ENCODE measurements at regions not wholly inside any gene's neighbourhood (a gene's known extent, or its start where the extent isn't known, plus 50 kb on each side); places are given as distances from the start of the nearest gene placed in this dataset.

DNA sequence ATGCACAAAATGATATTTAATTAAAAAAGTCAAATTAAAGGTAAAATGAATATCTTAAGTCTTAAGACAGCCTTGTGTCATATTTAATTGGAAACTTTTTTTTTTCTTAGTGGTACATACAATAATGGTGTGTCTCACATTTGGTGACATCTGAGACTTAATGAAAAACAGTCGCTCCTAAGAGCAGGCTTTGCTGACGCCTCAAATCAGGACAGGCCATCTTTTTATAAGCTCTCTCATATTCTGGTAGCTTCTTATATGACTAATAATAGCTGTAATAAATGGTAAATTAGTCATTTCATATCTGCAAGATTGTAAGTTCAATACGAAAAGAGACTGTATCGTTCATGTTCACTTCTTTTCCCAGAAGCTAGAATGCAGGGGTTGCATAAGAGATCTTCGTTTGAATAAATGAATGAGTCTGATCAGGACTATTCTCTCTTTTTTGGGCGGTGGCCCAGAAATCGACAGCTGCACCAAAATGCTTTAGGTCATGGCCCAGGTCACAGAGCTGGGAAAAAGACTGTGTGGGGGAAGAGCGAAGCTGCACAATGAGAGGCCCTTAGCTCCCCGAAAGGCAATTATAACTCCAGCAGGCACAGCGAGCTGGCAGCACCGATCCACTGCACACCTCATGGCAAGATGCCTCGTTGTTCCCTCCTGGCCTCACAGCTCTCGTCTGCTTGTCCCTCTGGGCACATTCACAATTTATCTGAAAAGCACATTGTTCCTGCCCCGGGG, 69.4 kb downstream of the NRN1 start:
- TF ChIP-seq, protein P1, sequence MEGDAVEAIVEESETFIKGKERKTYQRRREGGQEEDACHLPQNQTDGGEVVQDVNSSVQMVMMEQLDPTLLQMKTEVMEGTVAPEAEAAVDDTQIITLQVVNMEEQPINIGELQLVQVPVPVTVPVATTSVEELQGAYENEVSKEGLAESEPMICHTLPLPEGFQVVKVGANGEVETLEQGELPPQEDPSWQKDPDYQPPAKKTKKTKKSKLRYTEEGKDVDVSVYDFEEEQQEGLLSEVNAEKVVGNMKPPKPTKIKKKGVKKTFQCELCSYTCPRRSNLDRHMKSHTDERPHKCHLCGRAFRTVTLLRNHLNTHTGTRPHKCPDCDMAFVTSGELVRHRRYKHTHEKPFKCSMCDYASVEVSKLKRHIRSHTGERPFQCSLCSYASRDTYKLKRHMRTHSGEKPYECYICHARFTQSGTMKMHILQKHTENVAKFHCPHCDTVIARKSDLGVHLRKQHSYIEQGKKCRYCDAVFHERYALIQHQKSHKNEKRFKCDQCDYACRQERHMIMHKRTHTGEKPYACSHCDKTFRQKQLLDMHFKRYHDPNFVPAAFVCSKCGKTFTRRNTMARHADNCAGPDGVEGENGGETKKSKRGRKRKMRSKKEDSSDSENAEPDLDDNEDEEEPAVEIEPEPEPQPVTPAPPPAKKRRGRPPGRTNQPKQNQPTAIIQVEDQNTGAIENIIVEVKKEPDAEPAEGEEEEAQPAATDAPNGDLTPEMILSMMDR (conservative IDR thresholded peaks at IDR 0.05), result no peak
- no peak overlapping the region for H3K27ac ChIP-seq

DNA sequence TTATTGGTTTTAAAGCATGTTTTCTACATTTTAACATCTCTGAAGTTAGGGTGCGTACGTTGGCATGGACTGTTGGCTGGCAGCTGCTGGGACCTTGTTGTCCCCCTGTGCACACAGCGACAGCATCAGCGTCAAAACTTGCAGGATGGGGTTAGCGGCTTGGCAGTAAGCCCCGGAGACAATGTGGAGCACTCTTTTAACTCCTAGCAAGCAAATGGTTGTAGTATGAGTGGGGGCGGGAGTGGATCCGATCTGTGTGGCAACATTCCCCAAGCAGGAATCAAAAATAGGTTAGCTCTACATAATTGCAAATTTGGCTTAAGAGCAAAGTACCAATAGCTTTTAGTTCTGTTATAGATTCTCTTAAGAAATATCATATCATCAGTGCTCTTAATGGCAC, 70.1 kb downstream of the NRN1 start:
- H3K27ac ChIP-seq, result no peak overlapping the region
- TF ChIP-seq, protein P1 (conservative IDR thresholded peaks at IDR 0.05), result no peak

DNA sequence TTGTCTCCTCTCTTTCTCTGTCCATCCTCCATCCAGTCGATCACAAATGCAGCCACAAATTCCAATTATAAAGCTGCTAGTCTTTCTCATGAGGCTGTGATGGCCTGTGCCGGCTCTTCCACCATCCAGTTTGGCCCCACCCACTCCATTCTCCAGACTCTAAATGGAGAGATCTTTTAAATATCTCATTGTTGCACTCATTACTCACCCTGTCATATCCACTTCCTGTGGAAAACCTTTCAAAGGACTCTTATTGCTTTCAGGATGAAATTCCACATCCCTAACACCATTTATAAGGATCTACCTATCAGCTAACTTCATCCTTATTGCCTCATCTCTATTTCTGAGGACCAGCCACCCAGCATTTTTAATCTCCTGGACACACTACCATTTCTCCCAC, 70.6 kb downstream of the NRN1 start:
- no peak overlapping the region for H3K27ac ChIP-seq
- TF ChIP-seq, protein P1 (conservative IDR thresholded peaks at IDR 0.05), result no peak

DNA sequence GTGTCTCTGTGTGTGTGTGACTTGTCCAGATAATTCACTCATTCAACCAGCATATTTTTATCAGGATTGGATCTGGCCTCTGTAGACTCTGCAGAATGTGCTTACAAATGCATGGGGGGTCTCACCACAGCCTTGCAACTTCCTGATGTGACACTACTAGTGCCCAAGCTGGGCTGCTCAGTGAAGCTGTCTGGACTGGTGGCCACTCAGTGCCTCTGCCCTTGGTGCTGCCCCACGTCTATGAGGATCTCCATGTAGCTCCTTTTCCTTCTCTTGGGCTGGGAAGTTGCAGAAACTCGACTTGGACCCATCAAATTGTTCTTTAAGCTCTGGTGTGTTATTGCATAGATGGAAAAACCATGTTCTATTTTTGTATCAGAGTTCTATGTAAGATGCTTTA, 75.8 kb downstream of the NRN1 start:
- no peak overlapping the region for H3K27ac ChIP-seq
- TF ChIP-seq, protein P1 (conservative IDR thresholded peaks at IDR 0.05), result no peak

DNA sequence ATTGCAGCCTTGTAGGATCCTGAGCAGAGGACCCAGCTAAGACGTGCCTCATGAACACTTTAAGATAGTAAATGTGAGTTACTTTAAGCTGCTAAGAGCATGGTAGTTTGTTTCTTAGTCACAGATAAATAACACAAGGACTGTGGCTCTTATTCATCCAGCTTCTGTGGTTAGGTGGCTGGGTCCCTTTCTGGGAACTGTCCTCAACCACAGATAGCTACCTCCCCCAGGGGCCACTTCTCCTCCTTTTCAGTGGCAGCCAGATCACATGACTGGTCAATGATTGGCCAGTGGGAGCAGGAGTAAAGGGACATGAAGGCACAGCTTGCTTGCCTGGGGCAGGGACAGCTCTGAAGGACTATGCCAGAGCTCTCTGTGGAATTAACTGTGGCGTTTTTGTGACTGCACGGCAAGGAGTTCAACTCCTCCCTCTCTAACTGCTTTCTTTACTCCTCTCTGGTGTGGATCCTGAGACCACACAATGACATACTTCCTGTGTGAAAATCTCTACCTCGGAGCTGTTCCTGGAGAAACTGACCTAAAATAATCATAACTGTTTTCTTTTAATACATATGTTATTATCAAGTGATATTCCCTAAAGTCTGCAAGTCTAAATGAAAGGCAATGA, 76.5 kb downstream of the NRN1 start:
- H3K27ac ChIP-seq, result no peak overlapping the region
- TF ChIP-seq, protein P1 (conservative IDR thresholded peaks at IDR 0.05), result no peak

DNA sequence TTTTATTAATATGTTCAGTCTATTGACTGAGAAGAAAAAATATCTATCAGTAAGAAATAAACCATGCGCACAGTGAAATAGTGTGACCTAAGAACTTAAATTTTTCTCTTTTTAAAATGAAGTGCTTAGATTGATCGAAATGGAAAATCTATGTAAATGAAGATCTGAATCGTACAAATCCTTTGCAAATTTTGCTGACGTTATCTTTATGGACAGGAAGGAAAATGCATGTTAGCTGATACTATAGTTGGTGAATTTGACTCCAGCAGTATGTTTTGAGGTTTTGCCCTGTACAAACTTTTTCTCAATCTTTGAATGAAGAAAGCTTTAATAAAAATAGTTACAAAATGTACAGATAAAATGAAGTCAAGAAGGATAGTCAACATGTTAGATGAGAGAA, 82.9 kb downstream of the NRN1 start:
- TF ChIP-seq, protein P1 (conservative IDR thresholded peaks at IDR 0.05), result no peak

DNA sequence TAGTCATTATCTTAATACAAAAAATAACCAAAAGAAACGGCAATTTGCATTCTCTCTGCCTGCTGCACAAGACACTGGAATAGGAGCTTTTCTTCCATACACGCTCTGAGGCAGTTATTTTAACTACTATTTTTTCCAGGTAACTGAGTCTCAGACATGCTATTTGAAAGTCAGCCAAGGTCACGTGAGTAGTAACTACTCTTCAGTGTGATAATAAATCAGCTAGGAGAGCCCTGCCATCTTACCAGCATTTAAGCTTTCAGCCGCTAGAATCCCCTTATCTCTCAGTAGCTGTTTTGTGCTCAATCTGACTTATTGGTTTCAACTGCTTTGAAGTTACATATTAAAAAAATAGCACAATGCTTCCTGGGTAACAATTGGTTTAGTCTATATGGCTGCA, 84.5 kb downstream of the NRN1 start:
- TF ChIP-seq, protein P1 (conservative IDR thresholded peaks at IDR 0.05), result no peak
- H3K27ac ChIP-seq, result no peak overlapping the region

More for the DNA sequence above, 82.9 kb downstream of the NRN1 start:
- no peak overlapping the region for H3K27ac ChIP-seq
